ENCODE measurements at regions not wholly inside any gene's neighbourhood (a gene's known extent, or its start where the extent isn't known, plus 50 kb on each side); places are given as distances from the start of the nearest gene placed in this dataset.

- TF ChIP-seq GATA2 (IDR thresholded peaks at IDR 0.05; ENCODE audit: low read depth, low read length) (no peak), GATA3 (IDR thresholded peaks at IDR 0.05; ENCODE audit: low read depth, low read length) (no peak)
Measured at GRCh38 chr15:93859176-93859575, 372.2 kb upstream of the MCTP2 start.

GRCh38 chr15:93855181-93855826, 376.1 kb upstream of the MCTP2 start:
- TF ChIP-seq GATA3 (IDR thresholded peaks at IDR 0.05; ENCODE audit: low read depth, low read length): no peak
- no peak for TF ChIP-seq GATA2 (IDR thresholded peaks at IDR 0.05; ENCODE audit: low read depth, low read length)

GRCh38 chr15:93854088-93854487, 377.3 kb upstream of the MCTP2 start:
- TF ChIP-seq GATA2 (IDR thresholded peaks at IDR 0.05; ENCODE audit: low read depth, low read length): no peak
- no peak for TF ChIP-seq GATA3 (IDR thresholded peaks at IDR 0.05; ENCODE audit: low read depth, low read length)

- TF ChIP-seq GATA3 (IDR thresholded peaks at IDR 0.05; ENCODE audit: low read depth, low read length) (no peak), GATA2 (IDR thresholded peaks at IDR 0.05; ENCODE audit: low read depth, low read length) (no peak)
Measured at GRCh38 chr15:93852761-93853160, 378.6 kb upstream of the MCTP2 start.

- TF ChIP-seq GATA3 (IDR thresholded peaks at IDR 0.05; ENCODE audit: low read depth, low read length) (no peak), GATA2 (IDR thresholded peaks at IDR 0.05; ENCODE audit: low read depth, low read length) (no peak)
Measured at GRCh38 chr15:93848490-93848889, 382.9 kb upstream of the MCTP2 start.

- no peak for TF ChIP-seq GATA3 (IDR thresholded peaks at IDR 0.05; ENCODE audit: low read depth, low read length)
- TF ChIP-seq GATA2 (IDR thresholded peaks at IDR 0.05; ENCODE audit: low read depth, low read length): no peak
Measured at GRCh38 chr15:93848076-93848475, 383.3 kb upstream of the MCTP2 start.

- no peak for TF ChIP-seq GATA3 (IDR thresholded peaks at IDR 0.05; ENCODE audit: low read depth, low read length)
- no peak for TF ChIP-seq GATA2 (IDR thresholded peaks at IDR 0.05; ENCODE audit: low read depth, low read length)
Measured at GRCh38 chr15:93846148-93846547, 385.2 kb upstream of the MCTP2 start.

- no peak for TF ChIP-seq GATA2 (IDR thresholded peaks at IDR 0.05; ENCODE audit: low read depth, low read length)
- no peak for TF ChIP-seq GATA3 (IDR thresholded peaks at IDR 0.05; ENCODE audit: low read depth, low read length)
Measured at GRCh38 chr15:93837450-93837849, 393.9 kb upstream of the MCTP2 start.

- TF ChIP-seq GATA2 (IDR thresholded peaks at IDR 0.05; ENCODE audit: low read depth, low read length) (peak; percentile 58), GATA3 (IDR thresholded peaks at IDR 0.05; ENCODE audit: low read depth, low read length) (no peak)
Measured at GRCh38 chr15:93835344-93835743, 396.0 kb upstream of the MCTP2 start.

- TF ChIP-seq GATA2 (IDR thresholded peaks at IDR 0.05; ENCODE audit: low read depth, low read length) (no peak), GATA3 (IDR thresholded peaks at IDR 0.05; ENCODE audit: low read depth, low read length) (no peak)
Measured at GRCh38 chr15:93831641-93832040, 399.7 kb upstream of the MCTP2 start.

- TF ChIP-seq GATA2 (IDR thresholded peaks at IDR 0.05; ENCODE audit: low read depth, low read length): no peak
- no peak for TF ChIP-seq GATA3 (IDR thresholded peaks at IDR 0.05; ENCODE audit: low read depth, low read length)
Measured at GRCh38 chr15:93830221-93831080, 400.9 kb upstream of the MCTP2 start.

GRCh38 chr15:93829115-93829870, 402.1 kb upstream of the MCTP2 start:
- TF ChIP-seq GATA3 (IDR thresholded peaks at IDR 0.05; ENCODE audit: low read depth, low read length) (peak; percentile 71), GATA2 (IDR thresholded peaks at IDR 0.05; ENCODE audit: low read depth, low read length) (peak; percentile 92)

GRCh38 chr15:93826790-93827189, 404.6 kb upstream of the MCTP2 start:
- TF ChIP-seq GATA2 (IDR thresholded peaks at IDR 0.05; ENCODE audit: low read depth, low read length): no peak
- TF ChIP-seq GATA3 (IDR thresholded peaks at IDR 0.05; ENCODE audit: low read depth, low read length): no peak

- TF ChIP-seq GATA2 (IDR thresholded peaks at IDR 0.05; ENCODE audit: low read depth, low read length) (no peak), GATA3 (IDR thresholded peaks at IDR 0.05; ENCODE audit: low read depth, low read length) (no peak)
Measured at GRCh38 chr15:93826293-93826692, 405.1 kb upstream of the MCTP2 start.

Data from SH-SY5Y (cell line).